GM19351 (cell line): ENCODE measurements at regions not wholly inside any gene's neighbourhood (a gene's known extent, or its start where the extent isn't known, plus 50 kb on each side); places are given as distances from the start of the nearest gene placed in this dataset.
"Not testable (repeated sequence)": the region's sequence is repeated elsewhere in the genome, so short reads cannot be mapped to it uniquely, and the experiment has no call there.

ENCODE experiments used
- ATAC-seq: cut with Tn5 transposase; IDR thresholded peaks from one replicate; pipeline ENCODE4 v1.9.1; 2021; ENCODE audit warnings: mild to moderate bottlenecking, moderate library complexity; ENCODE audit not compliant: unreplicated experiment

GRCh38 chr11:38595359-38596016 is 1997.5 kb upstream of the RAG2 start:
- ATAC-seq: not testable (repeated sequence)

- no peak for ATAC-seq
Observed at GRCh38 chr11:38594895-38595294, 1996.9 kb upstream of the RAG2 start.

GRCh38 chr11:38593649-38594048 is 1995.6 kb upstream of the RAG2 start:
- ATAC-seq: no peak

- no peak for ATAC-seq
Observed at GRCh38 chr11:38582756-38583155, 1984.7 kb upstream of the RAG2 start.

- ATAC-seq: no peak
Observed at GRCh38 chr11:38582151-38582550, 1984.1 kb upstream of the RAG2 start.

GRCh38 chr11:38577769-38578168 is 1979.7 kb upstream of the RAG2 start:
- no peak for ATAC-seq

- ATAC-seq: no peak
Observed at GRCh38 chr11:38562562-38562961, 1964.5 kb upstream of the RAG2 start.

GRCh38 chr11:38553148-38553547 is 1955.1 kb upstream of the RAG2 start:
- no peak for ATAC-seq

GRCh38 chr11:38547462-38547861 is 1949.4 kb upstream of the RAG2 start:
- no peak for ATAC-seq

- no peak for ATAC-seq
Observed at GRCh38 chr11:38543986-38544385, 1946.0 kb upstream of the RAG2 start.

- no peak for ATAC-seq
Observed at GRCh38 chr11:38543311-38543710, 1945.3 kb upstream of the RAG2 start.

GRCh38 chr11:38538866-38539680 is 1941.0 kb upstream of the RAG2 start:
- no peak for ATAC-seq

GRCh38 chr11:38530226-38530625 is 1932.2 kb upstream of the RAG2 start:
- no peak for ATAC-seq

- no peak for ATAC-seq
Observed at GRCh38 chr11:38524945-38525344, 1926.9 kb upstream of the RAG2 start.

- ATAC-seq: no peak
Observed at GRCh38 chr11:38517991-38518390, 1920.0 kb upstream of the RAG2 start.

- not testable (repeated sequence) for ATAC-seq
Observed at GRCh38 chr11:38512830-38513229, 1914.8 kb upstream of the RAG2 start.

GRCh38 chr11:38510041-38510440 is 1912.0 kb upstream of the RAG2 start:
- no peak for ATAC-seq

- ATAC-seq: no peak
Observed at GRCh38 chr11:38503876-38504275, 1905.8 kb upstream of the RAG2 start.

GRCh38 chr11:38498721-38499120 is 1900.7 kb upstream of the RAG2 start:
- ATAC-seq: no peak

GRCh38 chr11:38491986-38492385 is 1894.0 kb upstream of the RAG2 start:
- ATAC-seq: no peak

- ATAC-seq: no peak
Observed at GRCh38 chr11:38481391-38481790, 1883.4 kb upstream of the RAG2 start.

- ATAC-seq: no peak
Observed at GRCh38 chr11:38476808-38477575, 1879.0 kb upstream of the RAG2 start.
